Panc1 (cell line): ENCODE measurements at regions not wholly inside any gene's neighbourhood (a gene's known extent, or its start where the extent isn't known, plus 50 kb on each side); places are given as distances from the start of the nearest gene placed in this dataset.

Experiments
- ATAC-seq: fragments of 200-7000 bp; cut with Tn5 transposase; 2 replicates; pipeline ENCODE4 v1.9.1; 2020; ENCODE audit warnings: mild to moderate bottlenecking, moderate library complexity
- BruUV-seq: library from RNA; stranded (reverse); fragments of 400-500 nt; replicated peaks from 2 replicates; lab custom pipeline; 2021; lab: Mats Ljungman, UMichigan
- CTCF ChIA-PET: fragments of 300-600 bp; sonication (Branson Sonifier 250); formaldehyde crosslinking; loops from one replicate; lab custom pipeline; 2022; ENCODE audit warnings: antibody characterized with exemption; lab: Charles Lee
- POLR2A ChIA-PET: fragments of 300-600 bp; sonication (Branson Sonifier 250); formaldehyde crosslinking; loops from one replicate; lab custom pipeline; 2022; ENCODE audit warnings: antibody characterized with exemption; lab: Charles Lee
- DNase-seq: peaks from one replicate; pipeline ENCODE4 v3.0.0-alpha.2; 2010; ENCODE audit warnings: low read depth, low spot score
- H3K27ac ChIP-seq: 2 replicates; pipeline ENCODE4 v1.5.1; 2011; ENCODE audit warnings: mild to moderate bottlenecking, low read length, inconsistent platforms
- H3K27me3 ChIP-seq: fragments of 200-500 bp; sonication (Bioruptor generic); 2 replicates; pipeline ENCODE4 v1.6.0; 2014; ENCODE audit warnings: low read length, inconsistent platforms; ENCODE audit not compliant: control insufficient read depth, insufficient read depth
- H3K36me3 ChIP-seq: fragments of 200-500 bp; sonication (Bioruptor generic); 2 replicates; pipeline ENCODE4 v1.5.1; 2014; ENCODE audit warnings: inconsistent platforms, mild to moderate bottlenecking, low read length, moderate library complexity; ENCODE audit not compliant: control insufficient read depth, insufficient read depth
- H3K4me1 ChIP-seq: 2 replicates; pipeline ENCODE4 v1.5.1; 2011; ENCODE audit warnings: inconsistent platforms, mild to moderate bottlenecking, low read length, moderate library complexity; ENCODE audit not compliant: control insufficient read depth, insufficient read depth
- H3K4me3 ChIP-seq, 2 experiments: 2 replicates each; pipeline ENCODE4 v1.5.1; 2011 to 2012; ENCODE audit warnings: low read depth in 2 of 2, low read length in 2 of 2, mild to moderate bottlenecking in 2 of 2, inconsistent platforms in 1 of 2, moderate library complexity in 1 of 2
- H3K9me3 ChIP-seq: fragments of 200-500 bp; sonication (Bioruptor generic); 2 replicates; pipeline ENCODE4 v1.5.1; 2014; ENCODE audit warnings: low read depth, mild to moderate bottlenecking, inconsistent platforms, low read length, moderate library complexity; ENCODE audit not compliant: control insufficient read depth, insufficient read depth
- CTCF ChIP-seq: fragments of 450-650 bp; IDR thresholded peaks from 2 replicates; pipeline ENCODE4 v1.5.1; 2017; ENCODE audit warnings: mild to moderate bottlenecking
- POLR2AphosphoS5 ChIP-seq: IDR thresholded peaks from 2 replicates; pipeline ENCODE4 v1.6.1; 2012; ENCODE audit warnings: mild to moderate bottlenecking, low read depth, low read length, moderate library complexity
- REST ChIP-seq, 2 experiments: IDR thresholded peaks; 2 replicates each; pipeline ENCODE4 v1.6.1; 2011 to 2012; ENCODE audit warnings: low read depth in 2 of 2, control low read depth in 1 of 2, low read length in 1 of 2, mild to moderate bottlenecking in 1 of 2, moderate library complexity in 1 of 2; ENCODE audit not compliant: insufficient read depth in 1 of 2
- SIN3A ChIP-seq: IDR thresholded peaks from 2 replicates; pipeline ENCODE4 v1.6.1; 2012; ENCODE audit warnings: low read depth, mild to moderate bottlenecking, low read length, moderate library complexity, borderline replicate concordance; ENCODE audit not compliant: insufficient read depth
- TCF7L2 ChIP-seq: IDR thresholded peaks from 2 replicates; pipeline ENCODE4 v1.6.1; 2011; ENCODE audit warnings: mild to moderate bottlenecking, low read depth, low read length, inconsistent platforms
- in situ Hi-C: cut with HindIII; loops from 2 replicates; pipeline ENCODE4 v1.10.0; 2016; ENCODE audit warnings: low sequenced_read_pairs, low pct_unique_long_range_greater_than_20kb
- intact Hi-C: fragments of 100-400 bp; cut with micrococcal nuclease; formaldehyde crosslinking; loops from one replicate; pipeline ENCODE4 v1.10.0; 2022; ENCODE audit not compliant: unreplicated experiment

GRCh38 chr5:105407200-105407599 lies 1844.6 kb upstream of the NUDT12 start:
- CTCF ChIA-PET: no interaction called here
- Histone ChIP-seq H3K27me3 (no peaks in the 10 kb centered on the region), H3K9me3 (no peaks in the 10 kb centered on the region), H3K27ac (no peak overlapping the region), H3K4me3 (no peak overlapping the region), H3K4me1 (no peaks in the 10 kb centered on the region), H3K36me3 (no peaks in the 10 kb centered on the region)
- no TSS peak for BruUV-seq
- POLR2A ChIA-PET: no interaction called here
- in situ Hi-C loops: no loop called here
- intact Hi-C loops: no loop called here
- ATAC-seq (no peak), DNase-seq (no peak)
- TF ChIP-seq POLR2AphosphoS5: no peak
- no peak for TF ChIP-seq REST (IDR thresholded peaks at IDR 0.05; ENCODE audit: insufficient read depth in 1 of 2, low read depth in 2 of 2, low read length in 1 of 2)
- TF ChIP-seq TCF7L2: no peak
- no peak for TF ChIP-seq CTCF
- no peak for TF ChIP-seq SIN3A

GRCh38 chr5:105397749-105398148 lies 1835.2 kb upstream of the NUDT12 start:
- ChIA-PET CTCF (no interaction called here), POLR2A (no interaction called here)
- intact Hi-C loops (no loop called here), in situ Hi-C loops (no loop called here)
- H3K27me3 ChIP-seq: no peaks in the 10 kb centered on the region
- TF ChIP-seq SIN3A (no peak), CTCF (no peak), TCF7L2 (0 out of 2 replicates have a peak, but pooled peaks have one; percentile 43)
- H3K36me3 ChIP-seq: no peaks in the 10 kb centered on the region
- no peak overlapping the region for H3K27ac ChIP-seq
- no peak for DNase-seq
- H3K9me3 ChIP-seq: no peaks in the 10 kb centered on the region
- no peaks in the 10 kb centered on the region for H3K4me1 ChIP-seq
- no peak overlapping the region for H3K4me3 ChIP-seq
- BruUV-seq: no TSS peak
- no peak for ATAC-seq
